ENCODE measurements at regions not wholly inside any gene's neighbourhood (a gene's known extent, or its start where the extent isn't known, plus 50 kb on each side); places are given as distances from the start of the nearest gene placed in this dataset.

GRCh38 chr5:174789596-174789995, 65.2 kb downstream of the MSX2 start:
- TF ChIP-seq CTCF (IDR thresholded peaks at IDR 0.05; ENCODE audit: low read depth, low read length): no peak
- Histone ChIP-seq H3K9me3 (ENCODE audit: severe bottlenecking) (no peaks in the 10 kb centered on the region), H3K27ac (no peak overlapping the region), H3K4me3 (ENCODE audit: low read depth, low read length) (no peak overlapping the region), H3K36me3 (no peaks in the 10 kb centered on the region), H3K27me3 (ENCODE audit: insufficient read depth, low read depth, severe bottlenecking) (peaks cover 57% of the 10 kb centered on the region)
- no peak for DNase-seq

- no peaks in the 10 kb centered on the region for H3K9me3 ChIP-seq (ENCODE audit: severe bottlenecking)
- no peaks in the 10 kb centered on the region for H3K36me3 ChIP-seq
- H3K27me3 ChIP-seq (ENCODE audit: insufficient read depth, low read depth, severe bottlenecking): peaks cover 46% of the 10 kb centered on the region
Observed at GRCh38 chr5:174785120-174785680, 60.8 kb downstream of the MSX2 start.

More at GRCh38 chr5:174785120-174785680, 60.8 kb downstream of the MSX2 start:
- TF ChIP-seq CTCF (IDR thresholded peaks at IDR 0.05; ENCODE audit: low read depth, low read length): no peak
- Histone ChIP-seq H3K27ac (no peak overlapping the region), H3K4me3 (ENCODE audit: low read depth, low read length) (no peak overlapping the region)
- DNase-seq: no peak
